SKM-1 (cell line): ENCODE measurements at regions not wholly inside any gene's neighbourhood (a gene's known extent, or its start where the extent isn't known, plus 50 kb on each side); places are given as distances from the start of the nearest gene placed in this dataset.
"Not testable (repeated sequence)": the region's sequence is repeated elsewhere in the genome, so short reads cannot be mapped to it uniquely, and the experiment has no call there.

Experiments used
- DNase-seq: peaks from one replicate; lab custom pipeline; 2025; ENCODE audit not compliant: unreplicated experiment; lab: John Stamatoyannopoulos, UW

GRCh38 chr2:220579452-220579851 is 952.0 kb downstream of the SLC4A3 start:
- no peak for DNase-seq

DNA sequence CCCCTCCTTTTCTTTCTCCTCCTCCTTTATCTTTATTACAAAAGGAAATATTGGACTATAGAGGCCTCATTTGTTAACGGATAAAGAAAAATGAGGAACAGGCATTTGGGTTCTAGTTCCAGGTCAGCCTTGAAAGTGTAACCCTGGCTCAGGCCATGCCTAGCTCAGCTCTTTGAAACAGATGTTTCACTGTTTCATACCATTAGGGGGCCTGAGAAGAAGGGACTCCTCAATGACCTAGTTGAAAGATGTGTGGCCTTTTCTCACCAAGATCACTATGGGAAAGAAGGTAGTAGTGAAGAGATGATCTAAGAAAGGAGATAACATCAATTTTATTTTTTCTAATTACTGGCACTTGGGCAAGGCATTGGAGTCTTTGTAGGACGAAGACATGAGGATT is 952.7 kb downstream of the SLC4A3 start:
- DNase-seq, result no peak

DNA sequence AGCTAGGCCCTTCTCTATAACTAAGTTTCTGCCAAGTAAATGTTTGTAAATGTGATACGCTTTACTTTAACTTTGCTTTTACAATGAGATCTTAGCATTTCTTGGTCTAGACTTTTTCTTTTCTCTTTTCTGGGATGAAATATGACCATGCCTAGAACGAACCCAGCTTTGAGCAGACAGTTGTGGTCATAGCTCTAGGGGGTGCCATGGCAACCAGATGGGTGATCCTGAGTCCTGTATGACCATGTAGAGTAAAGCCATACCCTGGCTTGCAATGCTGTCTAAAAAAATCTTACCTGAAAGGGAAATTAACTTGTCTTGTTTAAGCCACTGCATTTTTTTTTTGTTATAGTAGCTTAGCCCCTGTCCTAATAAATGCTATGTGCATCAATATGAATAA is 956.3 kb downstream of the SLC4A3 start:
- DNase-seq, result no peak

- DNase-seq, result no peak
Measured at GRCh38 chr2:220585241-220585640, 957.8 kb downstream of the SLC4A3 start.

- DNase-seq, result no peak
Measured at GRCh38 chr2:220586980-220587530, 959.6 kb downstream of the SLC4A3 start.

- DNase-seq, result no peak
Measured at GRCh38 chr2:220588148-220588547, 960.7 kb downstream of the SLC4A3 start.

DNA sequence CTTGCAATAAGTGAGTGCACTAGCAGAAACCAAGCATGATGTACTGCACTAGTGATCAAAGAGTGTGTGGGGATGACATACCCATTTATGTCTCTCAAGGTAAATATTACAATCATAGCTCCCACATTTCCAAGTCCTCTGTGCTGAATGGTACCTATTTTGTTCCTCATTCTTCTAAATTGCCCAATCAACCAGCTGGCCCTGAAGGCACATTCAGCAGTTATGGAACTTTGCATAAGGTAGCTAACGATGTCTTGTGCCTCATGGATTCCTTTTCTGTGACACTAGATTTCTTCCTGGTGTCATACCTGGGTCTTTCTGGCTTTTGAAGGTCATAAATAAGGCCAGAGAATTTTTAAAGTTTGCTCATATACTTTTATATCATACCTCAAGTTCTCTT is 963.0 kb downstream of the SLC4A3 start:
- no peak for DNase-seq

- no peak for DNase-seq
Measured at GRCh38 chr2:220593526-220593925, 966.1 kb downstream of the SLC4A3 start.

DNA sequence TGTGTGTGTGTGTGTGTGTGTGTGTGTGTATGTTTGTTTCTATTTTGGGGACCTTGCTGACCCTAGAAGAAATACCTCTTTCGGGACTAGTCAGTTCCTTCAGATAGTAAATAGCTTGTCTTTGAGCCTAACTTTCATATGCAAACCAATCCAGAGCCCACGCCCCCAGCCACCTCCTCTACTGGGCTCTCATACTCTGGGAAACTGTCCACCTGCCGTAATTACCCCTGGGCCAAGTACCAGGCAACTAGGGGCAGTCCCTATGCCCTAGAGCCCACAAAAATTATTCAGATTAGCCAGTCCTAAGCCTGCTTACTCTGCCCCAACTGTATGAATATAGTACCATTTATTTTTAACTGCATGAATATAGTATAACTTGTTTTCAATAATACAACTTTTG is 970.4 kb downstream of the EPHA4 start:
- DNase-seq, result no peak

- DNase-seq, result not testable (repeated sequence)
Measured at GRCh38 chr2:220613004-220613403, 959.1 kb downstream of the EPHA4 start.

- DNase-seq, result no peak
Measured at GRCh38 chr2:220614064-220614463, 958.0 kb downstream of the EPHA4 start.

- DNase-seq, result no peak
Measured at GRCh38 chr2:220619525-220620220, 952.4 kb downstream of the EPHA4 start.

DNA sequence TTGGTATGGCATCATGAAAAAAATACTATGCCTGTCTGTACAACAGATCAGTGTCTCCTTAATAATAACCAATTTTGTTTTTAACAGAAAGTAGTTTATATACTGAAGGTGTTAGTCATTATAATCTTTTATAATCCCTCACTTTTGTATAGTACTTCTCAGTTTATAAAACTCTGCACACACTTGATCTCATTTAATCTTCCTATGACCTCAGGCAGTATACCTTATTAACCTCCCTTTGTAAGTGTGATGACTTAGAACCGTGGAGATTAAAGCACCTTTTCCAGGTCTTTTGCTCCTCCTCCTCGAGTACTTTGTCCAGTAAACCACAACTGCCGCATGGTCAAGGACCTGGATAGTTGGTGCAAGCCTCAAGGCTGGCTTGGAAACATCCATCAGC is 945.5 kb downstream of the EPHA4 start:
- no peak for DNase-seq

GRCh38 chr2:220628252-220628651 is 943.9 kb downstream of the EPHA4 start:
- no peak for DNase-seq

- DNase-seq, result no peak
Measured at GRCh38 chr2:220641137-220641536, 931.0 kb downstream of the EPHA4 start.

- DNase-seq, result no peak
Measured at GRCh38 chr2:220646424-220646823, 925.7 kb downstream of the EPHA4 start.

DNA sequence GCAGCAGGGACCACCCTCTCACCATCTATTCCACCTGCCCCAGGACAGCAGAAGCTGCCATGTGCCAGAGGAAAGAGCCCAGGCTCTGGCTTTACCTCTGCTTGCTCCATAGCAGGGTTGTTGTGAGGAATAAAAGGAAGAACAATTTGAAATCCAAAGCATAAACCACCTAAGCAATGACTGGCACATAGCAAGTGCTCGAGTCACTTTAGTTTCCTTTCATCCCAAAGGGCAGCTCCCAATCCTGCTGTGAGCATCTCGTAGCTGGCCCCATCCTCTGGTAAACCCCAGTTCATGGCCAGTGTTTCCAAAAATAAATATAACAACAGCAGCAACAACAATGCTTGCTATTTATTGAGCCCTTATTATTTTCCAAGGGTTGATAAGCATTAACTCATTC is 923.5 kb downstream of the EPHA4 start:
- DNase-seq, result no peak

DNA sequence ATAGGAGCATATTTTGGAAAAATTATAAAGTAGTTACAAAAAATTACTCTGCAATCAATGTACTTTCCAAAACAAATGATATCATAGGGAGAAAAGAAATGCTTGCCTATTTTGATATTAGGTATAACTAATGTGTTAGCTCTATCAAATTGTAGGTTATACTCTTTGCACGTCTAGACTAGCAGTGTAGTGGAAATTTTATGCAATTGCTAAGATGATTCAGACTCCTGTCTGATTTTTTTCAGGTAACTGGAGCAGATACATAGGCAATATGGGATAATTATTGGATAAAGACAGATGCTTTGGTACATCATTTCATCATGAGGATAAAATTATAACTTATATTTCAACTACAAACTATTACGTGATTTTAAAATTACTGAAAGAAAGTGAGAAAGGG is 918.3 kb downstream of the EPHA4 start:
- DNase-seq, result no peak

DNA sequence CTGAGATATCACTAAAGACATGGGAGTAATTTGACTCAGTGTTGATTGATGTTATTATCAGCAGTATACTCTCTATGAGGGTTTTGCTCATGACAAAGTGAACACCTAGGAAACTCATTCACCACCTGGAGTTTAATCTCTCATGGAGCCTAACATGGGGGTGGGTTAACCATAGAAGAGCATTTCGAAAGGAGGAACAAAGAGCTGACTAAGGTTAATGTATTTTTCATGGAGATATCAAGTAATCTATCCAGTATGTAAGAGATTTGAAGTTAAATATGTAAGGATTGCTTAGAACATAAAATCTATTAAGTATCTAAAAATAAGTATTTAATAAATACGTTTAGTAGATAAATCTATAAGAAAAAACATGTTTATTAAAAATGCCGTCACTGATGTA is 917.8 kb downstream of the EPHA4 start:
- DNase-seq, result no peak

GRCh38 chr2:220660277-220661145 is 911.6 kb downstream of the EPHA4 start:
- no peak for DNase-seq

- no peak for DNase-seq
Measured at GRCh38 chr2:220662431-220662830, 909.7 kb downstream of the EPHA4 start.

DNA sequence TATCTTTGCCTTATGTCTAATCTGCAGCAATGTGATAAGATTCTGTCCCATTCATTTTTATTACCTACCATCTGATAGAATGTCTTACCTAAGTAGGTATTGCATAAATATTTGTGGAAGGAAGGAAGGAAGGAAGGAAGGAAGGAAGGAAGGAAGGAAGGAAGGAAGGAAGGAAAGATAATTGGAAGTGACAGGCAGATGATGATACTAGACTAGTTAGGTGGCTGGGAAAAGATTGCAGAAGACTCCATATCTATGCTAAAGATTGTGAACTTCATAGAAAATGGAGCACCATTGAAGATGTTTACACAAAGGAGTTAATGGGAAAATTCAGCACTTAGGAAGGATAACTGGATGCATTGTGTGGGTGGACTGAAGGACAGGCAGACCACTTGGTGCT is 909.0 kb downstream of the EPHA4 start:
- no peak for DNase-seq
